VCaP (cell line): ENCODE measurements at regions not wholly inside any gene's neighbourhood (a gene's known extent, or its start where the extent isn't known, plus 50 kb on each side); places are given as distances from the start of the nearest gene placed in this dataset.

Source experiments
- H3K27ac ChIP-seq: fragments of 450-650 bp; 2 replicates; pipeline ENCODE4 v1.5.1; 2017
- TF ChIP-seq, protein P1 (sequence below): fragments of 450-650 bp; conservative IDR thresholded peaks from 2 replicates; pipeline ENCODE4 v1.5.1; 2017; ENCODE audit warnings: mild to moderate bottlenecking, moderate library complexity

DNA sequence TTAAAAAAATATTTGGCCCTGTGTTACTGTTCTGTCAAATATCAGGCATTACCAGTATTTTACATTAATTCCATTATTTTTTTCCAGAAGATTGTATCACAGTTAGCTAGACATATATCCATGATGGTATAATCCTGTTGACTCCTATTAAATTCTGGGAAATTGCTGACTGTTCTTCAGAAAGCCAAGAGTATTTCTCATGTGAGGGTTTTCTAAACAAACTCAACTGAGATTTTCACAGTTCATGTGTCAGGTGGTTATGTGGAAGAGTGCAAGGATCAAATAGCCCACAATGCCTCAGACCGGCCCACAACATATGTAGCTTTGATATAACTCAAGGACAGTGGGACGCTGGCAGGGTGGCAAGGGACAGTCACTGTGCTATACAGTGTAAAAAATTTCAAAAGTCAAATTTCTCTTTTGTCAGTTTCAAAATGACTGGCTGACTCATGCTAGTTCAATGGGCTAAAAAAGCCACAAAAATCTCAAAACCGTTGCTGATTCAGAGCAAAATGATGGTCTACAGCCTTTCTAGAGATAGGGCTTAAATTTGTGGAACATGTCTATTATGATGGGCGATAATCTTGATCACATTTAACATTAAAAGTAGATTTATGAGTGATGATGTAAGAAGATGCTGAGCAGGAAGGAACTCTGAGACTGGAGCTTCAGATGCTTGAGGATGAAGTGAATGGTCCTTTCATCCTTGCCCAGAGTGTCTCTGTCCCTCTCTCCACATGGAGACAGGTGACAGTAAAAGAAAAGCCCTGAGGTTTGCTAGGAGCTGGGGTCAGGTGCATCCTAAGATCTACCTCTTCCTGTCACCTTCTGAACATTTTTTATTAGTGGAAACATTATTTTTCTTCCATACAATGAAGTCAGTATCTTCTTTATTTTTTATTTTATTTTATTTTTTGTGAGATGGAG is 175.8 kb upstream of the PIEZO2 start:
- TF ChIP-seq, protein P1, sequence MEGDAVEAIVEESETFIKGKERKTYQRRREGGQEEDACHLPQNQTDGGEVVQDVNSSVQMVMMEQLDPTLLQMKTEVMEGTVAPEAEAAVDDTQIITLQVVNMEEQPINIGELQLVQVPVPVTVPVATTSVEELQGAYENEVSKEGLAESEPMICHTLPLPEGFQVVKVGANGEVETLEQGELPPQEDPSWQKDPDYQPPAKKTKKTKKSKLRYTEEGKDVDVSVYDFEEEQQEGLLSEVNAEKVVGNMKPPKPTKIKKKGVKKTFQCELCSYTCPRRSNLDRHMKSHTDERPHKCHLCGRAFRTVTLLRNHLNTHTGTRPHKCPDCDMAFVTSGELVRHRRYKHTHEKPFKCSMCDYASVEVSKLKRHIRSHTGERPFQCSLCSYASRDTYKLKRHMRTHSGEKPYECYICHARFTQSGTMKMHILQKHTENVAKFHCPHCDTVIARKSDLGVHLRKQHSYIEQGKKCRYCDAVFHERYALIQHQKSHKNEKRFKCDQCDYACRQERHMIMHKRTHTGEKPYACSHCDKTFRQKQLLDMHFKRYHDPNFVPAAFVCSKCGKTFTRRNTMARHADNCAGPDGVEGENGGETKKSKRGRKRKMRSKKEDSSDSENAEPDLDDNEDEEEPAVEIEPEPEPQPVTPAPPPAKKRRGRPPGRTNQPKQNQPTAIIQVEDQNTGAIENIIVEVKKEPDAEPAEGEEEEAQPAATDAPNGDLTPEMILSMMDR: no peak
- H3K27ac ChIP-seq: no peak overlapping the region

DNA sequence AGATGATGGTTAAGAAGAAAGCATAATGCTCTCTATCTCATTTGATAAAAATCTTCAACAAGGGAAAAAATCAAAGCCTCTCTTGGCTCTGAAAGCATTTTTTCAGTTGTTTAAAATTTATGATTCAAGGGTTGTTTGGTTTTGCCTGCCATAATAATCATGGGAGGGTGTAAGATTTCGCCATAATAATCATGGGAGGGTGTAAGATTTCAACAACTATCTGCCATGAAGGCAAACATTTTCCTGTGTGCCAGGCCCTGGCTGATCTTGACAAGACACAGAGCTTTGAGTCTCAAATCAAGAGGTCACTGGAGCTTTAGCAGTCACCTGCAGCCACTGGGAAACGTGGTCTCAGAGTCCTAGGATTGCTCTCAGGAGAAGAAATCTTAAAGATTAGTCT is 175.1 kb upstream of the PIEZO2 start:
- TF ChIP-seq, protein P1: no peak
- H3K27ac ChIP-seq: no peak overlapping the region

DNA sequence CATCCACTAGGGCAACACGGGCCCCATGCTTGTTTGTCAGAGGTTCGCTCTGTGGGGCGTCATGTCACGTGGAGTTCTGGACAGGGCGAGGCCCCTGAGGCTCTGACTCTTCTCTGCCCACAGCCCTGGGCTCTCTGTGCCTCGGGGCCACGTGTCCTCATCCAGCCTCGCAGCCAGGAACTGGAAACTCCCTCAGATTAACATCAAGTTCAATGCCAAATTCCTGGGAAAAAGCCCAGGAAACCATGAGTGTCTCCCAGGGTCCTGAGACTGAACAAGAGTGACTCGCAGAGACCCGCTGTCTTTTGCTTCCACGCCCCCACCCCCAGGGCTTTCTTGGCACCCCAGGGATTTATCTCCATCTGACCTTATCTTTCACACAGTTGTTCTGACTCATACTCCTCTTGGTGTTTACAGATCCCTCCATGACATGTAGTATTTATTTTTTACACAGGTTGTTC is 174.0 kb upstream of the PIEZO2 start:
- TF ChIP-seq, protein P1: no peak
- H3K27ac ChIP-seq: no peak overlapping the region

GRCh38 chr18:11322716-11323115 is 173.3 kb upstream of the PIEZO2 start:
- TF ChIP-seq, protein P1: no peak
- no peak overlapping the region for H3K27ac ChIP-seq

GRCh38 chr18:11322006-11322405 is 172.6 kb upstream of the PIEZO2 start:
- H3K27ac ChIP-seq: no peak overlapping the region
- TF ChIP-seq, protein P1: no peak

- TF ChIP-seq, protein P1: no peak
- H3K27ac ChIP-seq: no peak overlapping the region
Measured at GRCh38 chr18:11320986-11321385, 171.6 kb upstream of the PIEZO2 start.

GRCh38 chr18:11316546-11316945 is 167.2 kb upstream of the PIEZO2 start:
- TF ChIP-seq, protein P1: no peak
- no peak overlapping the region for H3K27ac ChIP-seq
